Endothelial cell of umbilical vein (primary cell): ENCODE measurements at regions not wholly inside any gene's neighbourhood (a gene's known extent, or its start where the extent isn't known, plus 50 kb on each side); places are given as distances from the start of the nearest gene placed in this dataset.

Experiments used
- BruUV-seq: library from RNA; stranded (reverse); fragments of 400-500 nt; replicated peaks from 2 replicates; lab custom pipeline; 2021; lab: Mats Ljungman, UMichigan
- CTCF ChIA-PET: fragments of 300-600, 350-600 bp; sonication (Branson Sonifier 250); formaldehyde crosslinking; loops from one replicate; lab custom pipeline; 2021; ENCODE audit warnings: antibody characterized with exemption, inconsistent platforms; lab: Charles Lee
- POLR2A ChIA-PET: fragments of 300-600, 350-600 bp; sonication (Branson Sonifier 250); formaldehyde crosslinking; loops from one replicate; lab custom pipeline; 2021; ENCODE audit warnings: antibody characterized with exemption, inconsistent platforms; lab: Charles Lee
- DNase-seq: peaks from one replicate; pipeline ENCODE4 v3.0.0-alpha.2; 2011; ENCODE audit warnings: low read depth, low spot score
- FAIRE-seq: peaks from 2 replicates; lab custom pipeline; 2011; peaks lifted over from hg19 to GRCh38; lab: Jason Lieb, UNC
- H2AFZ ChIP-seq: 2 replicates; pipeline ENCODE4 v1.6.0; 2012; ENCODE audit warnings: low read depth, low read length, control low read depth, inconsistent platforms
- H3K27ac ChIP-seq: 2 replicates; pipeline ENCODE4 v1.5.1; 2011; ENCODE audit warnings: low read depth, mild to moderate bottlenecking, control low read depth, low read length, moderate library complexity; ENCODE audit not compliant: insufficient read depth
- H3K27me3 ChIP-seq, 2 experiments: 2 replicates each; pipeline versions ENCODE4 v1.6.0 to v1.6.1; 2011; ENCODE audit warnings: low read length in 2 of 2, mixed read lengths in 1 of 2; ENCODE audit not compliant: control insufficient read depth in 2 of 2, insufficient read depth in 2 of 2
- H3K36me3 ChIP-seq, 2 experiments: 2 replicates in 1 of 2; 3 replicates in 1 of 2; pipeline ENCODE4 v1.5.1; 2011; ENCODE audit warnings: low read length in 2 of 2, mild to moderate bottlenecking in 1 of 2, moderate library complexity in 1 of 2; ENCODE audit not compliant: control insufficient read depth in 2 of 2, insufficient read depth in 2 of 2; ENCODE audit errors: extremely low read depth in 1 of 2
- H3K4me1 ChIP-seq: 3 replicates; pipeline ENCODE4 v1.5.1; 2011; ENCODE audit warnings: mild to moderate bottlenecking, low read length; ENCODE audit not compliant: control insufficient read depth, insufficient read depth; ENCODE audit errors: extremely low read depth
- H3K4me2 ChIP-seq: 2 replicates; pipeline ENCODE4 v1.6.1; 2011; ENCODE audit warnings: low read length, control low read depth, mixed read lengths; ENCODE audit not compliant: insufficient read depth
- H3K4me3 ChIP-seq, 3 experiments: fragments of 200-600 bp in 1 of 3; sonication (generic), shearing (Covaris generic) in 1 of 3; replicated peaks in 1 of 3; 2 replicates each; pipeline ENCODE4 v1.5.1; 2011 to 2016; ENCODE audit warnings: control low read depth in 3 of 3, low read length in 3 of 3, mild to moderate bottlenecking in 2 of 3, inconsistent platforms in 1 of 3, low read depth in 1 of 3, moderate library complexity in 1 of 3; ENCODE audit not compliant: insufficient read depth in 1 of 3
- H3K79me2 ChIP-seq: 2 replicates; pipeline ENCODE4 v1.6.0; 2012; ENCODE audit warnings: low read length, inconsistent platforms; ENCODE audit not compliant: control insufficient read depth, insufficient read depth
- H3K9ac ChIP-seq: replicated peaks from 2 replicates; pipeline ENCODE3; 2011; ENCODE audit warnings: low read length, control low read depth; ENCODE audit not compliant: insufficient read depth; ENCODE audit errors: extremely low read depth
- H3K9me1 ChIP-seq: replicated peaks from 3 replicates; pipeline ENCODE4 v1.6.0; 2011; ENCODE audit warnings: mild to moderate bottlenecking, low read length; ENCODE audit not compliant: control insufficient read depth, insufficient read depth; ENCODE audit errors: extremely low read depth
- H3K9me3 ChIP-seq: replicated peaks from 2 replicates; pipeline ENCODE4 v1.5.1; 2012; ENCODE audit warnings: low read length, inconsistent platforms; ENCODE audit not compliant: control insufficient read depth, insufficient read depth
- H4K20me1 ChIP-seq: replicated peaks from 2 replicates; pipeline ENCODE3; 2011; ENCODE audit warnings: mild to moderate bottlenecking, low read length; ENCODE audit not compliant: control insufficient read depth, insufficient read depth; ENCODE audit errors: extremely low read depth
- CTCF ChIP-seq, 2 donors: IDR thresholded peaks; 1 replicate in 1 of 2; 2 replicates in 1 of 2; pipeline ENCODE4 v1.5.1; 2011; ENCODE audit warnings: low read length in 2 of 2, mild to moderate bottlenecking in 2 of 2, moderate library complexity in 2 of 2, control low read depth in 1 of 2, inconsistent platforms in 1 of 2, low read depth in 1 of 2; ENCODE audit not compliant: insufficient read depth in 1 of 2; ENCODE audit errors: extremely low read depth in 1 of 2
- EZH2 ChIP-seq: IDR thresholded peaks from 2 replicates; pipeline ENCODE4 v1.6.1; 2012; ENCODE audit warnings: borderline replicate concordance, low read depth, mild to moderate bottlenecking, moderate library complexity, low read length, inconsistent platforms; ENCODE audit not compliant: severe bottlenecking
- JUN ChIP-seq: IDR thresholded peaks from 2 replicates; pipeline ENCODE4 v1.6.1; 2011; ENCODE audit warnings: borderline replicate concordance, low read depth; ENCODE audit not compliant: insufficient read length, insufficient read depth
- MAX ChIP-seq: IDR thresholded peaks from 2 replicates; pipeline ENCODE4 v1.6.1; 2011; ENCODE audit not compliant: insufficient read depth, insufficient read length
- MYC ChIP-seq: IDR thresholded peaks from one replicate; pipeline ENCODE4 v1.6.1; 2011; ENCODE audit warnings: mild to moderate bottlenecking, low read depth, low read length
- POLR2A ChIP-seq: IDR thresholded peaks from 2 replicates; pipeline ENCODE4 v1.6.1; 2012; ENCODE audit warnings: low read depth, mild to moderate bottlenecking, control low read depth, low read length
- POLR2AphosphoS5 ChIP-seq: IDR thresholded peaks from 2 replicates; pipeline ENCODE4 v1.6.1; 2012; ENCODE audit warnings: low read depth, mild to moderate bottlenecking, control low read depth, low read length, moderate library complexity; ENCODE audit not compliant: insufficient read depth
- dilution Hi-C: fragments of 300-500 bp; cut with MboI; formaldehyde crosslinking; loops from one replicate; pipeline ENCODE4 v1.15.0; 2019; ENCODE audit warnings: low sequenced_read_pairs; ENCODE audit not compliant: extremely low pct_ligation_motif_present
- intact Hi-C: fragments of 100-400 bp; cut with micrococcal nuclease; formaldehyde crosslinking; loops from one replicate; pipeline ENCODE4 v1.10.0; 2022

- Histone ChIP-seq H3K9me3 (no peaks in the 10 kb centered on the region), H3K4me1 (peaks cover 46% of the 10 kb centered on the region), H3K27me3 (no peaks in the 10 kb centered on the region), H3K4me3 (no peak overlapping the region), H3K36me3 (no peaks in the 10 kb centered on the region), H3K27ac (no peak overlapping the region), H3K79me2 (peaks cover 20% of the 10 kb centered on the region), H4K20me1 (peaks cover 6% of the 10 kb centered on the region), H3K9me1 (no peaks in the 10 kb centered on the region), H3K4me2 (peak overlapping the region; percentile 38), H2AFZ (no peak overlapping the region), H3K9ac (no peak overlapping the region)
- dilution Hi-C loops, result no loop called here
- ChIA-PET CTCF (interaction anchor here (0.5 to 2.3 kb wide), 12 partner anchors 9 to 592 kb away, joined by 3 to 13 read pairs (median 4); no protein-coding TSS in a partner anchor), POLR2A (interaction anchor here (0.8 kb wide), 1 partner anchor 11 kb away, joined by 7 read pairs; no protein-coding TSS in a partner anchor)
- no peak for TF ChIP-seq JUN
- TF ChIP-seq MAX, result no peak
- no peak for TF ChIP-seq POLR2AphosphoS5
- no peak for TF ChIP-seq EZH2
- no peak for TF ChIP-seq POLR2A
- TF ChIP-seq MYC, result no peak
- no peak for TF ChIP-seq CTCF (IDR thresholded peaks at IDR 0.05; ENCODE audit: extremely low read depth in 1 of 2, insufficient read depth in 1 of 2, low read depth in 1 of 2, low read length in 2 of 2)
- intact Hi-C loops, result no loop called here
- FAIRE-seq (no peak), DNase-seq (no peak)
- BruUV-seq, result no TSS peak
Measured at GRCh38 chr6:56733211-56733697, 90.6 kb upstream of the DST start.
